Ishikawa (cell line): ENCODE measurements at regions not wholly inside any gene's neighbourhood (a gene's known extent, or its start where the extent isn't known, plus 50 kb on each side); places are given as distances from the start of the nearest gene placed in this dataset.

Experiments
- CEBPB ChIP-seq: IDR thresholded peaks from 2 replicates; pipeline ENCODE4 v1.6.1; 2012
- CREB1 ChIP-seq: IDR thresholded peaks from 2 replicates; pipeline ENCODE4 v1.6.1; 2012; ENCODE audit warnings: low read depth
- EGR1 ChIP-seq: IDR thresholded peaks from 2 replicates; pipeline ENCODE4 v1.6.1; 2012
- EP300 ChIP-seq: IDR thresholded peaks from 2 replicates; pipeline ENCODE4 v1.6.1; 2012; ENCODE audit warnings: borderline replicate concordance
- FOXM1 ChIP-seq: IDR thresholded peaks from 2 replicates; pipeline ENCODE4 v1.6.1; 2012; ENCODE audit warnings: low read depth, borderline replicate concordance
- MAX ChIP-seq: IDR thresholded peaks from 2 replicates; pipeline ENCODE4 v1.6.1; 2012
- NFIC ChIP-seq: IDR thresholded peaks from 2 replicates; pipeline ENCODE4 v1.6.1; 2012
- RAD21 ChIP-seq: IDR thresholded peaks from 2 replicates; pipeline ENCODE4 v1.6.1; 2012; ENCODE audit warnings: low read depth
- TAF1 ChIP-seq: IDR thresholded peaks from 2 replicates; pipeline ENCODE4 v1.6.1; 2012; ENCODE audit warnings: low read depth, mild to moderate bottlenecking
- TCF12 ChIP-seq: IDR thresholded peaks from 2 replicates; pipeline ENCODE4 v1.6.1; 2012; ENCODE audit warnings: low read depth
- TEAD4 ChIP-seq: IDR thresholded peaks from 2 replicates; pipeline ENCODE4 v1.6.1; 2012
- YY1 ChIP-seq: IDR thresholded peaks from 2 replicates; pipeline ENCODE4 v1.6.1; 2012; ENCODE audit warnings: low read depth
- ZBTB7A ChIP-seq: IDR thresholded peaks from 2 replicates; pipeline ENCODE4 v1.6.1; 2012; ENCODE audit warnings: low read depth
- TF ChIP-seq, protein P1 (sequence below): IDR thresholded peaks from 2 replicates; pipeline ENCODE4 v1.6.1; 2012
- TF ChIP-seq, protein P2 (sequence below): IDR thresholded peaks from 2 replicates; pipeline ENCODE4 v1.6.1; 2012; ENCODE audit warnings: low read depth, mild to moderate bottlenecking

GRCh38 chr17:73924909-73925186 lies 278.6 kb upstream of the RPL38 start:
- TF ChIP-seq YY1 (no peak), CREB1 (no peak), RAD21 (no peak), ZBTB7A (no peak), MAX (no peak), EGR1 (no peak), TEAD4 (no peak), NFIC (no peak), EP300 (no peak), FOXM1 (no peak), TAF1 (no peak), CEBPB (no peak), TCF12 (no peak)
- TF ChIP-seq, protein P1, sequence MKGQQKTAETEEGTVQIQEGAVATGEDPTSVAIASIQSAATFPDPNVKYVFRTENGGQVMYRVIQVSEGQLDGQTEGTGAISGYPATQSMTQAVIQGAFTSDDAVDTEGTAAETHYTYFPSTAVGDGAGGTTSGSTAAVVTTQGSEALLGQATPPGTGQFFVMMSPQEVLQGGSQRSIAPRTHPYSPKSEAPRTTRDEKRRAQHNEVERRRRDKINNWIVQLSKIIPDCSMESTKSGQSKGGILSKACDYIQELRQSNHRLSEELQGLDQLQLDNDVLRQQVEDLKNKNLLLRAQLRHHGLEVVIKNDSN, result no peak
- TF ChIP-seq, protein P2, sequence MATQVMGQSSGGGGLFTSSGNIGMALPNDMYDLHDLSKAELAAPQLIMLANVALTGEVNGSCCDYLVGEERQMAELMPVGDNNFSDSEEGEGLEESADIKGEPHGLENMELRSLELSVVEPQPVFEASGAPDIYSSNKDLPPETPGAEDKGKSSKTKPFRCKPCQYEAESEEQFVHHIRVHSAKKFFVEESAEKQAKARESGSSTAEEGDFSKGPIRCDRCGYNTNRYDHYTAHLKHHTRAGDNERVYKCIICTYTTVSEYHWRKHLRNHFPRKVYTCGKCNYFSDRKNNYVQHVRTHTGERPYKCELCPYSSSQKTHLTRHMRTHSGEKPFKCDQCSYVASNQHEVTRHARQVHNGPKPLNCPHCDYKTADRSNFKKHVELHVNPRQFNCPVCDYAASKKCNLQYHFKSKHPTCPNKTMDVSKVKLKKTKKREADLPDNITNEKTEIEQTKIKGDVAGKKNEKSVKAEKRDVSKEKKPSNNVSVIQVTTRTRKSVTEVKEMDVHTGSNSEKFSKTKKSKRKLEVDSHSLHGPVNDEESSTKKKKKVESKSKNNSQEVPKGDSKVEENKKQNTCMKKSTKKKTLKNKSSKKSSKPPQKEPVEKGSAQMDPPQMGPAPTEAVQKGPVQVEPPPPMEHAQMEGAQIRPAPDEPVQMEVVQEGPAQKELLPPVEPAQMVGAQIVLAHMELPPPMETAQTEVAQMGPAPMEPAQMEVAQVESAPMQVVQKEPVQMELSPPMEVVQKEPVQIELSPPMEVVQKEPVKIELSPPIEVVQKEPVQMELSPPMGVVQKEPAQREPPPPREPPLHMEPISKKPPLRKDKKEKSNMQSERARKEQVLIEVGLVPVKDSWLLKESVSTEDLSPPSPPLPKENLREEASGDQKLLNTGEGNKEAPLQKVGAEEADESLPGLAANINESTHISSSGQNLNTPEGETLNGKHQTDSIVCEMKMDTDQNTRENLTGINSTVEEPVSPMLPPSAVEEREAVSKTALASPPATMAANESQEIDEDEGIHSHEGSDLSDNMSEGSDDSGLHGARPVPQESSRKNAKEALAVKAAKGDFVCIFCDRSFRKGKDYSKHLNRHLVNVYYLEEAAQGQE, result no peak

GRCh38 chr17:73929860-73930430 lies 273.5 kb upstream of the RPL38 start:
- TF ChIP-seq TAF1 (no peak), RAD21 (no peak), NFIC (no peak)

DNA sequence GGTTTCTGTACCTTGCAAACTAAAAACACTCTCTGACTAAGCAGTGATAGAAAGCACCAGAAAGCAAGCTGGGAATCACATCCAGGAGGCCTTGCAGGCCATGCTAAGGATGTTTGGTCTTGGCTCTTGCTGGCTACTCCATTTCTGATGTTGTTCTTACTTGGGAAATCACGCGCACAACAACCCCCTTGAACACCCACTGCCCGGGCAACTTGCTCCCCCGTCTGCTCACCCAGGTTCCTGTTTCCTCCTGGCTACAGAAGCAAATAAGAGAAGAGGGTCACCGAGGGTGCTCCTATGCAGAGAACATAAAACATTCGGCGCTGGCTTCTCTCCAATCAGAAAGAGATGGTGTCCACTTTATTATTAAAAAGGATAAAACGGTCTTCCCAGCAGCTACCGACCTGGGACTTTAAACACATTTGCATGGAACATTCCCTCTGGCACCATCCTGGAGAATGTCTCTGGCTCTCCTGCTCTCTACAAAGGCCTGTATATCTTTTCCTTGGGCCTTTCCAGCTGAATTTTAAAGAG lies 271.2 kb upstream of the RPL38 start:
- TF ChIP-seq, protein P1, result no peak

- no peak for TF ChIP-seq CREB1
- TF ChIP-seq MAX, result no peak
- no peak for TF ChIP-seq RAD21
- TF ChIP-seq, protein P1, result no peak
- TF ChIP-seq TAF1, result no peak
- TF ChIP-seq EP300, result no peak
- no peak for TF ChIP-seq CEBPB
- no peak for TF ChIP-seq YY1
These were observed 270.2 kb upstream of the RPL38 start for GRCh38 chr17:73933164-73933766.

GRCh38 chr17:73933871-73934270 lies 269.6 kb upstream of the RPL38 start:
- TF ChIP-seq TEAD4 (0 out of 2 replicates have a peak, but pooled peaks have one; percentile 5), RAD21 (no peak)

DNA sequence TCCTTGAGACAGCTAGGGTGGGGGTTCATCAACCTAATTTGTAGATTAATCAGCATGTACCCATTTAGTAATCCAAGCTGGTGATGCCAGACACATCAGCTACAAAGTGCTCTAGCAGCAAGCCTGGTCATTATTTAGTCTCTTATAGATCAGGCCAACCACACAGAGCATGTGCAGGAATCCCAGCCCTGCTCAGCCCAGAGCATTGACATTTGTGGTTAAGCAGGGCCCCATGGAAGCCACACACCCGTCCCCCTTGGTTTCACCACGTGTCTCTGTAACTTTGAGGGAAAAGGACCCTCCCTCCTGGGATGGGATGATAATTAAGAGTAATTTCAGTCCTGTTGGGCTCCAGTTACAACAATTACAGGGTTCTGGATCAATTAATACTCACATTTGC lies 268.8 kb upstream of the RPL38 start:
- TF ChIP-seq ZBTB7A, result no peak
- no peak for TF ChIP-seq YY1
- no peak for TF ChIP-seq RAD21
- TF ChIP-seq TCF12, result no peak
- TF ChIP-seq NFIC, result no peak
- TF ChIP-seq MAX, result no peak
- TF ChIP-seq CREB1, result no peak
- TF ChIP-seq CEBPB, result no peak
- TF ChIP-seq EP300, result no peak
- TF ChIP-seq TEAD4, result no peak
- TF ChIP-seq TAF1, result no peak
- TF ChIP-seq, protein P1, result no peak
- no peak for TF ChIP-seq FOXM1
- TF ChIP-seq, protein P2, result no peak
